Amniotic stem cell (primary cell): ENCODE measurements at regions not wholly inside any gene's neighbourhood (a gene's known extent, or its start where the extent isn't known, plus 50 kb on each side); places are given as distances from the start of the nearest gene placed in this dataset.

ENCODE experiments used
- DNase-seq: peaks from one replicate; lab custom pipeline; 2025; lab: John Stamatoyannopoulos, UW

GRCh38 chr17:77307479-77308198, 166.9 kb downstream of the SEC14L1 start:
- DNase-seq, result no peak

GRCh38 chr17:77308861-77309726, 168.3 kb downstream of the SEC14L1 start:
- DNase-seq, result no peak

GRCh38 chr17:77310336-77310735, 169.6 kb downstream of the SEC14L1 start:
- no peak for DNase-seq

- DNase-seq, result no peak
Observed at GRCh38 chr17:77311371-77311981, 170.7 kb downstream of the SEC14L1 start.

GRCh38 chr17:77312061-77312701, 171.4 kb downstream of the SEC14L1 start:
- no peak for DNase-seq

GRCh38 chr17:77312786-77313599, 172.2 kb downstream of the SEC14L1 start:
- DNase-seq, result peak; percentile 49

GRCh38 chr17:77313831-77314230, 173.1 kb downstream of the SEC14L1 start:
- no peak for DNase-seq

- no peak for DNase-seq
Observed at GRCh38 chr17:77314601-77315000, 173.8 kb downstream of the SEC14L1 start.

GRCh38 chr17:77315010-77315409, 174.2 kb downstream of the SEC14L1 start:
- no peak for DNase-seq

GRCh38 chr17:77315551-77316190, 174.9 kb downstream of the SEC14L1 start:
- no peak for DNase-seq

GRCh38 chr17:77316191-77316641, 175.4 kb downstream of the SEC14L1 start:
- DNase-seq, result peak; percentile 35

GRCh38 chr17:77316651-77317050, 175.9 kb downstream of the SEC14L1 start:
- DNase-seq, result no peak

GRCh38 chr17:77317091-77317750, 176.5 kb downstream of the SEC14L1 start:
- no peak for DNase-seq

- DNase-seq, result no peak
Observed at GRCh38 chr17:77318021-77318420, 177.3 kb downstream of the SEC14L1 start.

- no peak for DNase-seq
Observed at GRCh38 chr17:77318491-77319210, 177.9 kb downstream of the SEC14L1 start.

GRCh38 chr17:77319211-77320043, 178.7 kb downstream of the SEC14L1 start:
- peak; percentile 87 for DNase-seq

GRCh38 chr17:77320044-77320440, 179.3 kb downstream of the SEC14L1 start:
- no peak for DNase-seq

GRCh38 chr17:77320485-77321256, 179.9 kb downstream of the SEC14L1 start:
- no peak for DNase-seq
